Vagina (tissue), 2 donors: ENCODE measurements at regions not wholly inside any gene's neighbourhood (a gene's known extent, or its start where the extent isn't known, plus 50 kb on each side); places are given as distances from the start of the nearest gene placed in this dataset.

Experiments used
- DNase-seq, 2 donors: peaks; one replicate each; pipeline ENCODE4 v3.0.0-alpha.2; 2017; ENCODE audit errors: extremely low spot score in 2 of 2
- H3K27ac ChIP-seq: fragments of 200-600 bp; sonication (generic); one replicate; pipeline ENCODE4 v1.5.1; 2019
- H3K27me3 ChIP-seq: fragments of 200-600 bp; sonication (generic); one replicate; pipeline ENCODE4 v1.5.1; 2019
- H3K36me3 ChIP-seq, 2 donors: fragments of 200-600 bp; sonication (generic); one replicate each; pipeline ENCODE4 v1.5.1; 2017 to 2019
- H3K4me1 ChIP-seq: fragments of 200-600 bp; sonication (generic); one replicate; pipeline ENCODE4 v1.5.1; 2019
- H3K4me3 ChIP-seq, 2 donors: fragments of 200-600 bp; sonication (generic); 1 replicate in 1 of 2; 2 replicates in 1 of 2; pipeline ENCODE4 v1.5.1; 2016 to 2019
- H3K9me3 ChIP-seq: fragments of 200-600 bp; sonication (generic); one replicate; pipeline ENCODE4 v1.5.1; 2019
- CTCF ChIP-seq, 3 experiments: fragments of 450-650 bp in 2 of 3; fragments of 200-600 bp in 1 of 3; sonication (generic) in 1 of 3; IDR thresholded peaks; one replicate each; pipeline ENCODE4 v1.5.1; 2017 to 2019; ENCODE audit warnings: antibody characterized with exemption in 3 of 3, mild to moderate bottlenecking in 2 of 3, moderate library complexity in 2 of 3
- POLR2A ChIP-seq, 2 donors: fragments of 450-650 bp; IDR thresholded peaks; one replicate each; pipeline ENCODE4 v1.6.1; 2017; ENCODE audit warnings: antibody characterized with exemption in 2 of 2, mild to moderate bottlenecking in 2 of 2, moderate library complexity in 2 of 2
- POLR2AphosphoS5 ChIP-seq, 2 donors: sonication (generic); formaldehyde crosslinking; IDR thresholded peaks; one replicate each; pipeline ENCODE4 v1.9.0; 2017; ENCODE audit warnings: antibody characterized with exemption in 2 of 2, mild to moderate bottlenecking in 2 of 2, low read depth in 1 of 2; ENCODE audit not compliant: insufficient read depth in 1 of 2
- intact Hi-C: fragments of 100-400 bp; cut with DNase I; formaldehyde crosslinking; loops from one replicate; pipeline ENCODE4 v1.15.1; 2023

- Histone ChIP-seq H3K27ac (no peak overlapping the region), H3K9me3 (no peaks in the 10 kb centered on the region), H3K27me3 (no peaks in the 10 kb centered on the region), H3K36me3 (no peaks in the 10 kb centered on the region), H3K4me1 (peaks cover 45% of the 10 kb centered on the region), H3K4me3 (no peak overlapping the region)
- DNase-seq, result no peak
- no peak for TF ChIP-seq CTCF (IDR thresholded peaks at IDR 0.05)
- no peak for TF ChIP-seq POLR2AphosphoS5 (IDR thresholded peaks at IDR 0.05; ENCODE audit: insufficient read depth in 1 of 2, low read depth in 1 of 2)
- TF ChIP-seq POLR2A (IDR thresholded peaks at IDR 0.05), result no peak
- intact Hi-C loops, result no loop called here
Measured at GRCh38 chr21:39080366-39080765, 102.9 kb downstream of the PSMG1 start.

GRCh38 chr21:39079617-39080016 is 103.6 kb downstream of the PSMG1 start:
- DNase-seq, result no peak
- Histone ChIP-seq H3K27ac (no peak overlapping the region), H3K4me3 (no peak overlapping the region), H3K4me1 (peaks cover 41% of the 10 kb centered on the region), H3K36me3 (no peaks in the 10 kb centered on the region), H3K9me3 (no peaks in the 10 kb centered on the region), H3K27me3 (no peaks in the 10 kb centered on the region)
- TF ChIP-seq POLR2AphosphoS5 (IDR thresholded peaks at IDR 0.05; ENCODE audit: insufficient read depth in 1 of 2, low read depth in 1 of 2), result no peak
- no peak for TF ChIP-seq CTCF (IDR thresholded peaks at IDR 0.05)
- no peak for TF ChIP-seq POLR2A (IDR thresholded peaks at IDR 0.05)
- intact Hi-C loops, result no loop called here

- Histone ChIP-seq H3K27ac (no peak overlapping the region), H3K9me3 (no peaks in the 10 kb centered on the region)
- intact Hi-C loops, result no loop called here
Measured at GRCh38 chr21:39078322-39079065, 104.8 kb downstream of the PSMG1 start.

GRCh38 chr21:39077876-39078275 is 105.4 kb downstream of the PSMG1 start:
- Histone ChIP-seq H3K4me1 (peaks cover 35% of the 10 kb centered on the region), H3K27me3 (no peaks in the 10 kb centered on the region), H3K9me3 (no peaks in the 10 kb centered on the region), H3K4me3 (no peak overlapping the region), H3K36me3 (no peaks in the 10 kb centered on the region), H3K27ac (no peak overlapping the region)
- intact Hi-C loops, result no loop called here
- TF ChIP-seq POLR2A (IDR thresholded peaks at IDR 0.05) (no peak), POLR2AphosphoS5 (IDR thresholded peaks at IDR 0.05; ENCODE audit: insufficient read depth in 1 of 2, low read depth in 1 of 2) (peak in 1 of 2 donors; percentile 18), CTCF (IDR thresholded peaks at IDR 0.05) (no peak)
- no peak for DNase-seq

More at GRCh38 chr21:39078322-39079065, 104.8 kb downstream of the PSMG1 start:
- TF ChIP-seq CTCF (IDR thresholded peaks at IDR 0.05) (no peak), POLR2AphosphoS5 (IDR thresholded peaks at IDR 0.05; ENCODE audit: insufficient read depth in 1 of 2, low read depth in 1 of 2) (no peak), POLR2A (IDR thresholded peaks at IDR 0.05) (no peak)
- H3K27me3 ChIP-seq, result no peaks in the 10 kb centered on the region
- H3K4me3 ChIP-seq, result no peak overlapping the region
- peaks cover 36% of the 10 kb centered on the region for H3K4me1 ChIP-seq
- H3K36me3 ChIP-seq, result no peaks in the 10 kb centered on the region
- no peak for DNase-seq

- no peak overlapping the region for H3K27ac ChIP-seq
- no peak for DNase-seq
- H3K9me3 ChIP-seq, result no peaks in the 10 kb centered on the region
- no peak overlapping the region for H3K4me3 ChIP-seq
- H3K4me1 ChIP-seq, result peaks cover 38% of the 10 kb centered on the region
- H3K27me3 ChIP-seq, result no peaks in the 10 kb centered on the region
- intact Hi-C loops, result no loop called here
- no peaks in the 10 kb centered on the region for H3K36me3 ChIP-seq
- no peak for TF ChIP-seq CTCF (IDR thresholded peaks at IDR 0.05)
- no peak for TF ChIP-seq POLR2A (IDR thresholded peaks at IDR 0.05)
- TF ChIP-seq POLR2AphosphoS5 (IDR thresholded peaks at IDR 0.05; ENCODE audit: insufficient read depth in 1 of 2, low read depth in 1 of 2), result no peak
Measured at GRCh38 chr21:39074508-39074907, 108.7 kb downstream of the PSMG1 start.
